Sciatic nerve (tissue), 2 donors: ENCODE measurements at regions not wholly inside any gene's neighbourhood (a gene's known extent, or its start where the extent isn't known, plus 50 kb on each side); places are given as distances from the start of the nearest gene placed in this dataset.
"Not testable (repeated sequence)": the region's sequence is repeated elsewhere in the genome, so short reads cannot be mapped to it uniquely, and the experiment has no call there.

Experiments
- ATAC-seq: fragments of 200-7000 bp; cut with Tn5 transposase; one replicate; pipeline ENCODE4 v1.9.1; 2020; ENCODE audit warnings: mild to moderate bottlenecking, moderate library complexity
- DNase-seq: peaks from one replicate; pipeline ENCODE4 v3.0.0-alpha.2; 2020; ENCODE audit warnings: low spot score
- intact Hi-C: fragments of 100-400 bp; cut with DNase I; formaldehyde crosslinking; loops from one replicate; pipeline ENCODE4 v1.14.2; 2022
- donor health status: DM: no; HTN: no; CAD: no.
- donor health status: DM: no; HTN: no; CAD: no.

DNA sequence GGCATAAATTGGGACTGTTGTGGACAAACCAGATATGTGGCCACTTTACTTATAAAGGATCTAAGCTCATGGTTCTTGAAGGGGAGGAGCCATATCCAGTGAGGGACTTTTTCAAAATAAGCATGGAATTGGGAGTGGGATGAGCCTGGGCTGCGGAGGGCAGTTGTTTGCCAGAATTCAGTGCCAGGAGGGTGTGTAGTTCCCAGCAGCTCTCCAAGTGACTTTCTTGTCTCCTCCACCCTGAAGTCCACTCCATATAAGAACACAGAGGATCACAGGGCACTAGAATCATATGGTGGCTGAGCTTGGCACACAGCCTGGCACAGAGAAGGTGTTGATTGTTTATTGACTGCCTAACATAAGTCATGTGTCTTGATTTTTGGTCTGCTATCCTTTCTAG lies 121.1 kb downstream of the CAVIN4 start:
- DNase-seq: no peak
- no peak for ATAC-seq
- intact Hi-C loops: no loop called here

DNA sequence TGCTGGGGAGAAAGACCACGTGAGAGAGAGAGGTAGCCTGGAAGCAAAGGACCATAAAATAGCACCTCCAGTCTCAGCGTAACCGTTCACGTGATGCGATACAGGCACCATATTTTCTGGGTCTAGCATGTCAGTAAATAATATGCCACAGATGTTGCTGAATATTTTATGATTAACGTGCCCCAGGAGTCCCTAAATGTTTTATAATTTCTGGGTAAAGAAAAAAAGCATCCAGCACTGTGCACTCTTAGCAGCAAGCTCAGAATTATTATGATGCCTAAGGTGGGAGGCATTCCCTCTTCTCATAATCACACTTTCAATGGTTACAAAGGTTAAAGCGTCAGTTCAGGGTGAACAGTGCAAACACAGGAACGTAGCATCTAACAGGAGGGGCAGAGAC lies 121.8 kb downstream of the CAVIN4 start:
- no peak for ATAC-seq
- DNase-seq: no peak
- intact Hi-C loops: no loop called here

DNA sequence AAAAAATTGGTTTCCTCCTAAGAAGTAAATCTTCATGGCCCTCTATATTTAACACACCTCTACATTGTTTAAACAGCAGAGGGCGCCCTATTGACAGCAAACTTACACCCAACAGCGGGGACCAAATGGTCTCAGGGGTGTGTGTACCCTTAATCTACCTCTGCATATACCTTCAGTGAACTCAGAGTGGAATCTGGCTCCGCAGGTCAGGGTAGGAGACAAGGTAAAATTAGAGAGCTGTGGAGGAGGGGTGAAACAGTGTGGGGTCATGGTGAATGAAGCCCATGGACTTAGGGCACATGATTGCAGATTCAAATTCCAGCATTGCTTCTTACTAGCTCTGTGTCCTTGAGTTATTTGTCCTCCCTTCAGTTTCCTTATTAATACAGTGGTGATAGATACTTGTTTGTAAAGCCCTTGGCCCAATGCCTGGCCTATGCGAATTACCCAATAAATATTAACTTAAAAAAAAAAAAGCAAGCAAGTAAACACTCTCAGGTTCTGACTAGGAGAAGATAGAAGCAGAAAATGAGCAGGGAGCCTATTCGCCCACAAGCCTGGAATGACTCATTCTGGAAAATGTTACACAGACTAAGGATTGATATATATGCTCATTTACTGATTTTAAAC lies 122.9 kb downstream of the CAVIN4 start:
- ATAC-seq: no peak

DNA sequence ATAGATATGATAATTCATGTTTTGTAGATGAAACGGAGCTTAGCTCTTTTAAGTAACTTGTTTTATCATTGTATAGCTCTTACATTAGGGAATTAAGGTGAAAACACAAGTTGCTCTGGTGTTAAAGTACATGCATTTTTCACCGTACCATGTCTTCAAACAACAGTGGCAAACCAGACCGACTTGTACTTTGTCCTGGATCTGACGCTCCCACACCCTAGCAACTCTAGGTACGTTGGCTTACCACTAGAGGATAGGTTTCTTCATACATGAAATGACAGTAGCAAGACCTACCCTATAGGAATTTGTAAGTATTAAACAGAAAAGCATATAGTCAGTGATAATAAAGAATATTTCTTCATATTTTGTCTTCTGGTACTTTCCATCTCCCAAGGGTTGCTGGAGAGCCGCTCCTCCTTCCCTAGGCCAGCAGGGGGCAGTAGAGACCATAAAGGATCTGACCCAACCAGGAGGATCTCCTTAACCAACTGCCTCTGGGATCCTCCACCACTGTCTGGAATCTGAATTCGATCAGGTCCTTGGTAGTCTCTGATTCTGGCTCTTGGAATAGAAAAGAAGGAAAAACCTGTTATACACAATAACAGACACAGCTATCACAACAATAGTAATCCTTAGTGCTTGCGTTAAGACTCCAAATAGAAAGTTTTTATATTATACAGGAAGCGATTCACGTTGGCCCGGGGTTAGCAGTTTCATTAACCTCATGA lies 136.7 kb downstream of the CAVIN4 start:
- intact Hi-C loops: no loop called here
- DNase-seq: peak; percentile 73
- ATAC-seq: no peak

More for the DNA sequence above, 122.9 kb downstream of the CAVIN4 start:
- intact Hi-C loops: no loop called here
- DNase-seq: no peak

DNA sequence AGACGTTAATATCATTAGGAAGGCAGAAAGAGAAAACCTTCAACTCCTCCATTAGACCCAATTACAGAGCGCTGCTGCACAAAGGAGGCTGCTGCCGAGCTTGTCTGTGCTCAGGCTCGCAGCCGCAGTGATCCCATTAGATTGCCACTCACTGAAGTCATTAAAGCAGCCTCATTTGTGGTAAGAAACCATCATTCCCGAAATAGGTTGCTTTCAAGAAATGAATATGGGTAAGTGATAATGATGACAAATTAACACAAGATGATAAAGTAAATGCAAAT lies 137.2 kb downstream of the CAVIN4 start:
- ATAC-seq (no peak), DNase-seq (no peak)
- intact Hi-C loops: no loop called here

DNA sequence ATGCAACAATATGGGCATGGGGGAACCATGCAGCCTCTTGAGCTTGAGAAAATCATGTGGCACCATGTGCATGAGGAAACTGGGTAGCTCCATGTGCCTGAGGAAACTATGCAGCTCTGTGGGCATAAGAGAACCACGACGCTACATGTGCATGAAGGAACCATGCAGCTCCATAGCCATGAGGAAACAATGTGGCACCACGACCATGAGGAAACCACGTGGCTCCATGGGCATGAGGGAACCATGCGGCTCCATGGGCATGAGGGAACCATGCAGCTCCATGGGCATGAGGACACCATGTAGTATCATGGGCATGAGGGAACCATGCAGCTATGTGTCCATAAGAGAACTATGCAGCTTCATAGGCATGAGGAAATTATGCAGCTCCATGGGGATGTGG lies 140.8 kb downstream of the CAVIN4 start:
- no peak for ATAC-seq
- intact Hi-C loops: no loop called here
- DNase-seq: no peak

DNA sequence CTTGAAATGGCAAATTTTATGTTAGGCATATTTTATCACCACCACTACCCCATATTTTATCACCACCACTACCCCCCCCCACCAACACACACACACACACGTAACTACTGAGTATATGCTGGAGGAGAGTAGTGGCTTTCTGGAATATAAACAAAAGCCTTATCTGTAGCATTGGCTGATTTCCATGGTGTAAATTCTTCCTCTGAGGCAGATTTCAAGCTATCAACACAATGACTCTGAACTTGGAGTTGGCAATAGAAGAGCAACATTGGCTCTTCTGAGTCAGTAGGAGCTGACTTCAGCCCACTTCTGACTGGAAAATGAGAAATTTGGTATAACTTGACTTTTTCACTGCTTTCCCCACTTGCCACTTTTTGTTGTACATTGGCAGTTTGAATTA lies 143.0 kb downstream of the CAVIN4 start:
- ATAC-seq (no peak), DNase-seq (no peak)
- intact Hi-C loops: no loop called here

DNA sequence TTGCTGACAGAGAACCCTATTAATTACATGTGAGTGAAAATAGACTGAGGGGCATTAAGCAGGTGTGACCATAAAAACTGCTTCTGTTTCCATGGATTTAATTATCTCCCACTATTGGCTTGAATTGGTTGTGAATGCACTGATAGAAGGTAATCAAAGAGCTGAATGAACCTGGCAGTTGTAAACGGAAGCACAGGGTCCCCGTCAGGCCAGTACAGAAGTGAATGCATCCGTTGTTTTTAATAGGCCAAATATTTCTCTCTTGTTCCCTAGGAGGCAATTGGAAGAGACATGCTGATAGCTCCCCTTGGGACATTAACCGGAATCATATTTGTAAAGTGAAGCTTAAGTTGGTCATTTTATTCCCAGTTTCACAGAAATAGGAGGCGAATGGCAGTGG lies 147.0 kb downstream of the CAVIN4 start:
- ATAC-seq (no peak), DNase-seq (no peak)
- intact Hi-C loops: no loop called here

DNA sequence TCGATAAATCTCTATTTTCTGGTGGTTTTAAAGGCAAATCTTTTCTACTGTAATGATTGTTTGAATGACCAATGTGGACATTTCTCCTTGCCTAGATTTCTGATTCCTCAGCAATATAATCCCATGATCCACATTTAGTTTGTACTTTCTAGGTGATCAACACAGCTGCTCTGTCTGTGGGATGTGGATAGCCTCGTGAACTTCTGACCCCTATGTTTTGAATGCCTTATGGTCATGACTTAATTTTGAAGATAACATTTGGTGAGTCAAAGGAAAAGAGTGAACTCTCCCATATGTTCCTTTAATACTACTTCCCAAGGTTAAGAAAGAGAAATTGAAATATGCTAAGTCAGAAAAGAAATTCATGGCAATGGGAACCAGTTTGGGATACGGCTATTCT lies 147.5 kb downstream of the CAVIN4 start:
- DNase-seq (no peak), ATAC-seq (no peak)
- intact Hi-C loops: no loop called here

DNA sequence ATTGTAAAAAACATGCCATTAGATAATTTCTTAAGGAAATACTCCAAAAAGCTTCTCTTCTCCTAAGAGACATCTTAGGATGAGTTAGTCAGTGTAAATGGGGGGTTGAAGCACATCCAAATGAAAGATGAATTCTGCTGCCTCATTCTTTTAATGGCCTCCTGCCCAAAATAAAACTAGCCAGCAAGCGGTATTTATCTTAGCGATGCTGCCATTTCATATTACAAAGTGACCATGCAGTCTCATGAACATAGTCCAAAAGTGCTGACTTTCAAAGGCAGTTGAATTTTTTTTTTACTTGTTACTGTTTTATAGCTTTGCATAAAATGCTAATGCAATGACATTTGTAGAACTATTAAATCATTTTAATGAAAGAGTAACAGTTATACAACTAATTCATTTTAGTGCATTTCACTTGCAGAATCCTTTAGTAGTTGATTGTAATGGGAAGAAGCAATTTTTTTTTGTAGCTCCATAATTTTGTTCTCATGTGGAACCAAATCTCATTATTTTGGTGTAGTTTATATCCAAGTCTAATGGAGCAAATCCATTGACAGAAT lies 151.5 kb downstream of the CAVIN4 start:
- ATAC-seq (no peak), DNase-seq (no peak)
- intact Hi-C loops: no loop called here

DNA sequence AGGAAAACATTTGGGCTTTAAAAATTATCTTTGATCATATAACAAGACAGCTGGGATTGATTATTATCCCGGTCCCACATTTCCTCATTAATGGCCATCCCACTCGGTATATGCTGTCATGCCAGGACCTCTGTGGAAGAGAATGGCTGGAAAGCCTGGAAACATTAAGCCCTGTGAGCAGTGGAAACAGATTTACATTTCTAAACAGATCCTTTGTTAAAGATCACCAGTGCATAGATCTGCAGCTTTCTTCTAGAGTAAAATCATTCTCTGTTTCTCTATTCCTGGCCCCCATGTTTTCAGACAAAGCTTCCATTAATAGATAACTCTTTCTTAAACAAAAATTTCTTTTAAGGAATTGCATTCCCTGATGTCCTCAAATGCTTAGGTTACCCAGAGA lies 152.2 kb downstream of the CAVIN4 start:
- no peak for DNase-seq
- intact Hi-C loops: no loop called here
- no peak for ATAC-seq

DNA sequence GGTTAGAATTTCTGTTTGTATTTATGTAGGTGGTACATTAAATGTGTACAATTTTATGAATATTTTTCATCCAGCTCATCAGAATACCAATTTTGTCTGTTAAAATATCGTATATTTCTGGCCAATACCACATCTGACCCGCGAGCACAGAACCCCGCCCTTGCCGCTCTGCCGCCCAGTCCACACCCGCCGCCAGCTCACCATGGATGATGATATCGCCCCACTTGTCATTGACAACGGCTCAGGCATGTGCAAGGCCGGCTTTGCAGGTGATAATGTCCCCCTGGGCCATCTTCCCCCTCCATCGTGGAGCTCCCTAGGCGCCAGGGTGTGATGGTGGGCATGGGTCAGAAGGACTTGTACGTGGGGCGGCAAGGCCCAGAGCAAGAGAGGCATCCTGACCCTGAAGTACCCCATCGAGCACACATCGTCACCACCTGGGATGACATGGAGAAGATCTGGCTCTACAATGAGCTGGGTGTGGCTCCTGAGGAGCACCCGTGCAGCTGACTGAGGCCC lies 153.2 kb downstream of the CAVIN4 start:
- DNase-seq: no peak
- no peak for ATAC-seq
- intact Hi-C loops: no loop called here

DNA sequence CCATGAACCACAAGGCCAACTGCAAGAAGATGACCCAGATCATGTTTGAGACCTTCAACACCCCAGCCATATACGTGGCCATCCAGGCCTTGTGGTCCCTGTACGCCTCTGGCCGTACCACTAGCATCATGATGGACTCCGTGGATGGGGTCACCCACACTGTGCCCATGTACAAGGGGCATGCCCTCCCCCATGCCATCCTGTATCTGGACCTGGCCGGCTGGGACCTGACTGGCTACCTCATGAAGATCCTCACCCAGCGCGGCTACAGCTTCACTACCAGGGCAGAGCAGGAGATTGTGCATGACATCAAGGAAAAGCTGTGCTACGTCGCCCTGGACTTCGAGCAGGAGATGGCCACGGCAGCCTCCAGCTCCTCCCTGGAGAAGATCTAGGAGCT lies 153.7 kb downstream of the CAVIN4 start:
- no peak for DNase-seq
- intact Hi-C loops: no loop called here
- ATAC-seq: no peak

DNA sequence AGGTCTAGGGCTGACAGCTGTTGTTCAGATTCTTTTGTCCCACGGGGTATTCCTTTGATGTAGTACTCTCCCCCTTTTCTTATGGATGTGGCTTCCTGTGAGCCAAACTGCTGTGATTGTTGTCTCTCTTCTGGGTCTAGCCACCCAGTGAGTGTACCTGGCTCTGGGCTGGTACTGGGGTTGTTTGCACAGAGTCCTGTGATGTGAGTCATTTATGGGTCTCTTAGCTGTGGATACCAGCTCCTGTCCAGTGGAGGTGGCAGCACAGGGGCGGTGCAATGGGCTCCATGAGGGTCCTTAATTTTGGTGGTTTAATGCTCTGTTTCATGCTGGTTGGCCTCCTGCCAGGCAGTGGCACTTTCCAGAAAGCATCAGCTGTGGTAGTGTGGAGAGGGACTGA lies 161.3 kb downstream of the CAVIN4 start:
- no peak for DNase-seq
- no peak for ATAC-seq
- intact Hi-C loops: no loop called here

DNA sequence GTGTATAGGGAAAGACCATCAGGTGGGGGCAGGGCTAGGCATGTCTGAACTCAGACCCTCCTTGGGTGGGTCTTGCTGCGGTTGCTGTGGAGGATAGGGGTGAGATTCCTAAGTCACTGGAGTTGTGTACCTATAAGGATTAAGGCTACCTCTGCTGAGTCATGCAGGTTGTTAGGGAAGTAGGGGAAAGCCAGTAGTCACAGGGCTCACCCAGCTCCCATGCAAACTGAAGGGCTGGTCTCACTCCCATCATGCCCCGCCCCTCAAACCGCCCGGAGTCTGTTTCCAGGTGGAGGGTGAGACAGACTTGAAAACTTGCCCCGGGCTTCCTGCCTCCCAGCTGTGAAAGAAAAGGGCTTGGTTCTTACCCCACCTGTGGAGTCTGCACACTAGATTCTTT lies 161.8 kb downstream of the CAVIN4 start:
- DNase-seq (no peak), ATAC-seq (no peak)
- intact Hi-C loops: no loop called here

DNA sequence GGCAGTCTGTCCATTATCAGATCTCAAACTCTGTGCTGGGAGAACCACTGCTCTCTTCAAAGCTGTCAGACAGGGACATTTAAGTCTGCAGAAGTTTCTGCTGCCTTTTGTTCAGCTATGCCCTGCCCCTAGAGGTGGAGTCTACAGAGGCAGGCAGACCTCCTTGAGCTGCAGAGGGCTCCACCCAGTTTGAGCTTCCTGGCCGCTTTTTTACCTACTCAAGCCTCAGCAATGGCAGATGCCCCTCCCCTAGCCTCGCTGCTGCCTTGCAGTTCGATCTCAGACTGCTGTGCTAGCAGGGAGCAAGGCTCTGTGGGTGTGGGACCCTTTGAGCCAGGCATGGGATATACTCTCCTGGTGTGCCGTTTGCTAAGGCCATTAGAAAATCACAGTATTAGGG lies 171.1 kb downstream of the CAVIN4 start:
- ATAC-seq, intact Hi-C loops, DNase-seq: not testable (repeated sequence)

DNA sequence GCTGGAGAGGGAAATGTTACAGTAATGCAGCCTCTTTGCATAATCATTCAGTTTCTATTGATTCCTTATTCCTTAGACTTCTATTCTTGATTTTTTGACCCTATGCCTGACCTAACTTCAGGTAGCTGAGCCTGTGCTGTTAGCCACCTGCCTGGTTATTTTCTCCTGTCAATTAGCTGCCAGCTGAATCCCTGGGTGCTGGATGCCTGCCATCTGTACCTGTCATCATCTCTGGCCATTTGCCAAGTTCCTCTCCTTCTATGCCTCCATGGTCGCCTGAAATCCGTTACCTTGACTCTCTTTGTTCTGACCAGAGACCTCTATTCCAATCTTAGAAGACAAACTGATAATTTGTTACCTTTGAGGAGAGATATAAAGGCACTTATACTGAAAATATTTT lies 178.3 kb downstream of the CAVIN4 start:
- ATAC-seq (no peak), DNase-seq (no peak)
- intact Hi-C loops: no loop called here

DNA sequence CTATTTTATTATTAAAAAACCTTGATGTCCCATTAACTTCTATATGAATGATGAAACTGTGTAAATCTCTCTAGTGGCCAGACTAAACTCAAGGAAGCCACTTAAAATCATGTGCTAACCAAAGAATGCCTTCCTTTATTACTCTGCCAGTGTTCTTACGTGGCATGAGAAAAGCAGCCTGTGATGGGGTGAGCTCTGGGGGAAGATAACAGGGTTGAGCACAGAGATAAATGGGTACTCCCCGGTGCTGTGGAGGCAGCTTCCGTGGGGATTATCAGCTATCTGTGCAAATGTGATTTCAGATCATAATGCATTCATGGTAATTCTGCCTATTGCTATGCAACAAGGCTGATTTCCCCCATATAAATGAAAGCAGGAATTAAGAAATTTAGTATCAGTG lies 181.3 kb downstream of the CAVIN4 start:
- intact Hi-C loops: no loop called here
- DNase-seq (no peak), ATAC-seq (no peak)

DNA sequence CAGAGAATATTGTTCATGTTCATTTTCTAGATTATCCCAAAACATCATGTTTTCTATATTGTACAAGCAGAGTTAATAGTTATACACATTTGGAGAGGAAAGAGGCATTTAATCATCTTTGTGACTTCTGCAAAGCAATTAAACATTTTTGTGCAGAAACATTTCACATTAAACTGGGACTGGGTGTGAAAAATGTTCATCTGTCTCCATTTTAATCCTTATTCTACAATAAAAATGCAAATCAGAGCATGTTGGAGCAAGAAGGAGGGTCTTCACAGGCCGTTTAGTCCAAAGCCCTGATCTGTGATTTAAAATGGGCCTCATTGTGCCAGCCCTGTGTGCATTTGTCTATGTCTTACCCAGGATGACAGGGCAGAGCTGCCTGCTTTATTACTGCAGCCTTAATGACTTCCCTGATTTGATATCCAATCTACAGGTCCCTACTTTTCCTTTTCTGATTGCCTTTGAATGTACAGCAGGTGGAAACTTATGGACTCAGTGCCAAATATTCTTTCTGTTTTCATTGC lies 183.5 kb downstream of the CAVIN4 start:
- DNase-seq (no peak), ATAC-seq (no peak)
- intact Hi-C loops: no loop called here

DNA sequence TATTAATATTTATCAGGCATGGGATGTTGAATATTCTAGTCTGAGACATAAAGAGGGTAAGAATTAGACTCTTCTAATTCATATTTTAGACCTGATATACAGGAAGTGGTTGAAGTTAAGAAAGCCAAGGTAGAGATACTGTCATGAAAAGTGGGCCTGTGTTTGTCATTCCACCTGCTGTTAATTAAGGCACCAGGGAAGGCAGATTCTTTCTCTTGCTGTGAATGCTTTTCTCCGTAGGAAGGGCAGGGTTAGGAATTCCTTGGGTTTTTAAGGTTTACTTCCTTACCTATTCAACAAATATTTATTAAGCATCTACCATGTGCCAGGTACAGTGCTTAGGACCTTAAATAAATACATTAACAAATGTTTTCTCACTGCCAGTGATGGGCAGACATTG lies 196.4 kb downstream of the CAVIN4 start:
- ATAC-seq (no peak), DNase-seq (no peak)
- intact Hi-C loops: no loop called here

DNA sequence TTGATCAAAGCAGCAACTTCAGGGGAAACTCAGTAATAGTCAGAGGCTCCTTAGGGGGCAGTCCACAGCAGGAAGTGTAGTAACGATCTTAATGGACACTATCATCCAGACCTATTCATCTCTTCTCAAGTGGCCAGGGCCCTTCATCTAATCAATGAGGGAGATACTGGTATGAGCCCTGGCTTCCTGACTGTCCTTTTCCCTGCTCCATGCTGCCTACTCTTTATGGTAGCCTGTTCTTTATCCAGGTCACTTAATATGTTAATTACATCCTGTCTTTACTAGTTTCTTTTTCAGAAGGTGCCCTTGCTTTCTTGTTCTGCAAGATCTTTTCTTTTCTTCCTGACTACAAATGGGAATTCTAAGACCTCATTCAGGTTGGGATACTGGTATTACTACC lies 197.1 kb downstream of the CAVIN4 start:
- DNase-seq: no peak
- no peak for ATAC-seq
- intact Hi-C loops: no loop called here
